ENCODE measurements at regions not wholly inside any gene's neighbourhood (a gene's known extent, or its start where the extent isn't known, plus 50 kb on each side); places are given as distances from the start of the nearest gene placed in this dataset.

DNA sequence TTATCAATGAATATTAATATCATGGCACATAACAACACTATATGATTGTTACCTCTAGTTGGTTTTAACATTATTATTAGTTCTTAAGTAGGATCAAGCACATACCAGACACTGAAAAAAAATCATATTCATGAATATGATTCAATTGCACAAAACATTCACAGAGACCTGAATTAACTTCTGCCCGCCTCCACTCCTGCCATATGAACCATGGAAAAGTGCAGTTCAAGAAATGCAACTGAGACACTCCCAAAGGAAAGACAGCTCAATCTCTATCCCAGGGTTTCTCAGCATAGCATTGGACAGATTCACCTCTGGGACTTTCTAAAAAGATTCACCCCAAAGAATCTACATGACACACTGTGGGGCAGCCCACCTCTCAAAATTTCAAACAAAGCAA lies 103.5 kb upstream of the KCNIP4 start:
- H3K27me3 ChIP-seq (ENCODE audit: control insufficient read depth in 2 of 2, insufficient read depth in 2 of 2, low read length in 2 of 2): no peaks in the 10 kb centered on the region
- H3K27ac ChIP-seq (ENCODE audit: insufficient read depth, low read depth, low read length): no peak overlapping the region
- no peak overlapping the region for H3K4me3 ChIP-seq (replicated peaks in 1 of 3; ENCODE audit: insufficient read depth in 1 of 3, low read depth in 1 of 3, low read length in 3 of 3)
- intact Hi-C loops (cut with micrococcal nuclease): no loop called here
- ChIA-PET CTCF (no interaction called here), POLR2A (no interaction called here)
- H3K9me1 ChIP-seq (replicated peaks; ENCODE audit: control insufficient read depth, extremely low read depth, insufficient read depth, low read length): no peaks in the 10 kb centered on the region
- no peak overlapping the region for H2AFZ ChIP-seq (ENCODE audit: low read depth, low read length)
- H4K20me1 ChIP-seq (replicated peaks; ENCODE audit: control insufficient read depth, extremely low read depth, insufficient read depth, low read length): no peaks in the 10 kb centered on the region
- no peaks in the 10 kb centered on the region for H3K4me1 ChIP-seq (ENCODE audit: control insufficient read depth, extremely low read depth, insufficient read depth, low read length)
- H3K9ac ChIP-seq (replicated peaks; ENCODE audit: extremely low read depth, insufficient read depth, low read length): no peak overlapping the region
- H3K79me2 ChIP-seq (ENCODE audit: control insufficient read depth, insufficient read depth, low read length): no peaks in the 10 kb centered on the region
- FAIRE-seq: no peak
- H3K4me2 ChIP-seq (ENCODE audit: insufficient read depth, low read length): no peak overlapping the region
- DNase-seq (ENCODE audit: low read depth, low spot score): no peak
- no peaks in the 10 kb centered on the region for H3K36me3 ChIP-seq (ENCODE audit: control insufficient read depth in 2 of 2, extremely low read depth in 1 of 2, insufficient read depth in 2 of 2, low read length in 2 of 2)
- peaks cover 3% of the 10 kb centered on the region for H3K9me3 ChIP-seq (replicated peaks; ENCODE audit: control insufficient read depth, insufficient read depth, low read length)
- no peak for TF ChIP-seq POLR2A (IDR thresholded peaks at IDR 0.05; ENCODE audit: low read depth, low read length)
- TF ChIP-seq, protein P1, sequence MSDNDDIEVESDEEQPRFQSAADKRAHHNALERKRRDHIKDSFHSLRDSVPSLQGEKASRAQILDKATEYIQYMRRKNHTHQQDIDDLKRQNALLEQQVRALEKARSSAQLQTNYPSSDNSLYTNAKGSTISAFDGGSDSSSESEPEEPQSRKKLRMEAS (IDR thresholded peaks at IDR 0.05; ENCODE audit: insufficient read depth, insufficient read length): no peak
- TF ChIP-seq POLR2AphosphoS5 (IDR thresholded peaks at IDR 0.05; ENCODE audit: insufficient read depth, low read depth, low read length): no peak
- TF ChIP-seq MYC (IDR thresholded peaks at IDR 0.05; ENCODE audit: low read depth, low read length): no peak
- TF ChIP-seq FOS (IDR thresholded peaks at IDR 0.05; ENCODE audit: borderline replicate concordance, insufficient read depth, low read length): no peak
- no peak for TF ChIP-seq GATA2 (IDR thresholded peaks at IDR 0.05; ENCODE audit: insufficient read depth, insufficient read length, low read depth, low read length)
- no peak for TF ChIP-seq EZH2 (IDR thresholded peaks at IDR 0.05; ENCODE audit: borderline replicate concordance, low read depth, low read length, severe bottlenecking)
- TF ChIP-seq, protein P2, sequence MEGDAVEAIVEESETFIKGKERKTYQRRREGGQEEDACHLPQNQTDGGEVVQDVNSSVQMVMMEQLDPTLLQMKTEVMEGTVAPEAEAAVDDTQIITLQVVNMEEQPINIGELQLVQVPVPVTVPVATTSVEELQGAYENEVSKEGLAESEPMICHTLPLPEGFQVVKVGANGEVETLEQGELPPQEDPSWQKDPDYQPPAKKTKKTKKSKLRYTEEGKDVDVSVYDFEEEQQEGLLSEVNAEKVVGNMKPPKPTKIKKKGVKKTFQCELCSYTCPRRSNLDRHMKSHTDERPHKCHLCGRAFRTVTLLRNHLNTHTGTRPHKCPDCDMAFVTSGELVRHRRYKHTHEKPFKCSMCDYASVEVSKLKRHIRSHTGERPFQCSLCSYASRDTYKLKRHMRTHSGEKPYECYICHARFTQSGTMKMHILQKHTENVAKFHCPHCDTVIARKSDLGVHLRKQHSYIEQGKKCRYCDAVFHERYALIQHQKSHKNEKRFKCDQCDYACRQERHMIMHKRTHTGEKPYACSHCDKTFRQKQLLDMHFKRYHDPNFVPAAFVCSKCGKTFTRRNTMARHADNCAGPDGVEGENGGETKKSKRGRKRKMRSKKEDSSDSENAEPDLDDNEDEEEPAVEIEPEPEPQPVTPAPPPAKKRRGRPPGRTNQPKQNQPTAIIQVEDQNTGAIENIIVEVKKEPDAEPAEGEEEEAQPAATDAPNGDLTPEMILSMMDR (IDR thresholded peaks at IDR 0.05; ENCODE audit: extremely low read depth in 1 of 2, insufficient read depth in 1 of 2, low read depth in 1 of 2, low read length in 2 of 2): no peak
- TF ChIP-seq JUN (IDR thresholded peaks at IDR 0.05; ENCODE audit: borderline replicate concordance, insufficient read depth, insufficient read length, low read depth): no peak
- no TSS peak for BruUV-seq (replicated peaks)
- dilution Hi-C loops (cut with MboI; ENCODE audit: extremely low pct_ligation_motif_present, low sequenced_read_pairs): no loop called here

All from endothelial cell of umbilical vein (primary cell).